ENCODE measurements at regions not wholly inside any gene's neighbourhood (a gene's known extent, or its start where the extent isn't known, plus 50 kb on each side); places are given as distances from the start of the nearest gene placed in this dataset.

- H3K27ac Mint-ChIP-seq (ENCODE audit: low read depth, unreplicated experiment): no peak overlapping the region
- no TSS peak for BruUV-seq (replicated peaks)
- CTCF ChIA-PET: interaction anchor here (1.1 kb wide), 1 partner anchor 52 kb away, joined by 3 read pairs; no protein-coding TSS in a partner anchor
- H3K27me3 Mint-ChIP-seq (ENCODE audit: insufficient read depth, unreplicated experiment): no peaks in the 10 kb centered on the region
- POLR2A ChIA-PET: interaction anchor here (0.8 kb wide), 1 partner anchor 13 kb away, joined by 3 read pairs; no protein-coding TSS in a partner anchor
- no peak for TF ChIP-seq CTCF (IDR thresholded peaks at IDR 0.05; ENCODE audit: unreplicated experiment)
- H3K9me3 Mint-ChIP-seq (ENCODE audit: unreplicated experiment): no peaks in the 10 kb centered on the region
- intact Hi-C loops (cut with micrococcal nuclease): no loop called here
- H3K36me3 Mint-ChIP-seq (ENCODE audit: insufficient read depth, unreplicated experiment): no peaks in the 10 kb centered on the region
- DNase-seq (ENCODE audit: unreplicated experiment): no peak
- no peak overlapping the region for H3K4me3 Mint-ChIP-seq (ENCODE audit: unreplicated experiment)
- no peaks in the 10 kb centered on the region for H3K4me1 Mint-ChIP-seq (ENCODE audit: insufficient read depth, unreplicated experiment)
Measured at GRCh38 chr1:67605209-67605780, 79.7 kb upstream of the GADD45A start.

DNA sequence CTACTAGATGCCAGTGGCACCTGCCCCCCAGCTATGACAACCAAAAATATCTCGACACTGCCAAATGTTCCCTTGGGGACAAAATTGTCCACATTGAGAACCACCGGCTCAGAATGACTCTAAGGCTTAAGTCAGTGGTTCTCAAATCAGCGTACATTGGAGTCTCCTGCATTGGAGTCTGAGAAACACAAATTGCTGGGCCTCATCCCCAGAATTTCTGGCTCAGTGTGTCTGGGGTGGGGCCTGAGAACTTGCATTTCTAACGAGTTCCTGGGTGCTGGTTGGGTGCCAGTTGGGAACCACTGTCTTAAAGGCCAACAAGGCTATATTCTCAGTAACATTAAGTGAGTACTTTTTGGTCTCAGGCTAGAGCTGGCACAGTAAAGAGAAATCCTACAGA is 77.7 kb upstream of the GADD45A start:
- H3K36me3 Mint-ChIP-seq (ENCODE audit: insufficient read depth, unreplicated experiment): no peaks in the 10 kb centered on the region

GRCh38 chr1:67607699-67608098 is 77.3 kb upstream of the GADD45A start:
- H3K36me3 Mint-ChIP-seq (ENCODE audit: insufficient read depth, unreplicated experiment): no peaks in the 10 kb centered on the region
- H3K4me1 Mint-ChIP-seq (ENCODE audit: insufficient read depth, unreplicated experiment): peaks cover 5% of the 10 kb centered on the region
- ChIA-PET CTCF (no interaction called here), POLR2A (no interaction called here)
- no peaks in the 10 kb centered on the region for H3K27me3 Mint-ChIP-seq (ENCODE audit: insufficient read depth, unreplicated experiment)
- BruUV-seq (replicated peaks): no TSS peak
- no peak overlapping the region for H3K27ac Mint-ChIP-seq (ENCODE audit: low read depth, unreplicated experiment)
- intact Hi-C loops (cut with micrococcal nuclease): no loop called here
- H3K4me3 Mint-ChIP-seq (ENCODE audit: unreplicated experiment): no peak overlapping the region
- TF ChIP-seq CTCF (IDR thresholded peaks at IDR 0.05; ENCODE audit: unreplicated experiment): no peak
- no peak for DNase-seq (ENCODE audit: unreplicated experiment)
- no peaks in the 10 kb centered on the region for H3K9me3 Mint-ChIP-seq (ENCODE audit: unreplicated experiment)

More for the DNA sequence above, 77.7 kb upstream of the GADD45A start:
- Mint-ChIP-seq H3K27ac (ENCODE audit: low read depth, unreplicated experiment) (no peak overlapping the region), H3K27me3 (ENCODE audit: insufficient read depth, unreplicated experiment) (no peaks in the 10 kb centered on the region), H3K4me1 (ENCODE audit: insufficient read depth, unreplicated experiment) (peaks cover 5% of the 10 kb centered on the region), H3K9me3 (ENCODE audit: unreplicated experiment) (no peaks in the 10 kb centered on the region), H3K4me3 (ENCODE audit: unreplicated experiment) (no peak overlapping the region)
- no peak for TF ChIP-seq CTCF (IDR thresholded peaks at IDR 0.05; ENCODE audit: unreplicated experiment)
- DNase-seq (ENCODE audit: unreplicated experiment): no peak
- CTCF ChIA-PET: no interaction called here
- BruUV-seq (replicated peaks): no TSS peak
- POLR2A ChIA-PET: interaction anchor here (1.1 kb wide), 1 partner anchor 11 kb away, joined by 3 read pairs; no protein-coding TSS in a partner anchor
- intact Hi-C loops (cut with micrococcal nuclease): no loop called here

- Mint-ChIP-seq H3K4me3 (ENCODE audit: unreplicated experiment) (no peak overlapping the region), H3K27me3 (ENCODE audit: insufficient read depth, unreplicated experiment) (no peaks in the 10 kb centered on the region), H3K27ac (ENCODE audit: low read depth, unreplicated experiment) (no peak overlapping the region), H3K4me1 (ENCODE audit: insufficient read depth, unreplicated experiment) (peaks cover 5% of the 10 kb centered on the region), H3K36me3 (ENCODE audit: insufficient read depth, unreplicated experiment) (no peaks in the 10 kb centered on the region), H3K9me3 (ENCODE audit: unreplicated experiment) (no peaks in the 10 kb centered on the region)
- intact Hi-C loops (cut with micrococcal nuclease): no loop called here
- ChIA-PET CTCF (interaction anchor here (1.0 kb wide), 1 partner anchor 15 kb away, joined by 3 read pairs; no protein-coding TSS in a partner anchor), POLR2A (interaction anchor here (0.7 to 1.0 kb wide), 2 partner anchors 10 to 213 kb away, joined by 3 to 4 read pairs; no protein-coding TSS in a partner anchor)
- DNase-seq (ENCODE audit: unreplicated experiment): no peak
- TF ChIP-seq CTCF (IDR thresholded peaks at IDR 0.05; ENCODE audit: unreplicated experiment): no peak
- BruUV-seq (replicated peaks): no TSS peak
Measured at GRCh38 chr1:67608661-67609576, 76.1 kb upstream of the GADD45A start.

Data from MCF 10A (cell line).